Hematopoietic multipotent progenitor cell treated with erythropoietin and hydrocortisone succinate and interleukin-3 and kit ligand, for 6 days (in vitro differentiated cells): ENCODE measurements at regions not wholly inside any gene's neighbourhood (a gene's known extent, or its start where the extent isn't known, plus 50 kb on each side); places are given as distances from the start of the nearest gene placed in this dataset.

Experiments
- DNase-seq: peaks from one replicate; pipeline ENCODE4 v3.0.0-alpha.2; 2015

GRCh38 chr7:53988376-53988775 lies 553.8 kb upstream of the VSTM2A start:
- no peak for DNase-seq

- no peak for DNase-seq
Observed at GRCh38 chr7:53993224-53993623, 549.0 kb upstream of the VSTM2A start.

- DNase-seq: no peak
Observed at GRCh38 chr7:53996876-53997275, 545.3 kb upstream of the VSTM2A start.

- DNase-seq: no peak
Observed at GRCh38 chr7:54014765-54015164, 527.4 kb upstream of the VSTM2A start.

- DNase-seq: no peak
Observed at GRCh38 chr7:54015251-54015650, 526.9 kb upstream of the VSTM2A start.

GRCh38 chr7:54037873-54038272 lies 504.3 kb upstream of the VSTM2A start:
- DNase-seq: no peak

GRCh38 chr7:54060643-54061042 lies 481.5 kb upstream of the VSTM2A start:
- no peak for DNase-seq

- DNase-seq: no peak
Observed at GRCh38 chr7:54066643-54067042, 475.5 kb upstream of the VSTM2A start.

GRCh38 chr7:54069843-54070242 lies 472.3 kb upstream of the VSTM2A start:
- no peak for DNase-seq

GRCh38 chr7:54072710-54073109 lies 469.5 kb upstream of the VSTM2A start:
- no peak for DNase-seq

- no peak for DNase-seq
Observed at GRCh38 chr7:54076616-54077015, 465.6 kb upstream of the VSTM2A start.

- no peak for DNase-seq
Observed at GRCh38 chr7:54080525-54080924, 461.6 kb upstream of the VSTM2A start.

- no peak for DNase-seq
Observed at GRCh38 chr7:54080971-54081370, 461.2 kb upstream of the VSTM2A start.

GRCh38 chr7:54084340-54084739 lies 457.8 kb upstream of the VSTM2A start:
- no peak for DNase-seq

- DNase-seq: no peak
Observed at GRCh38 chr7:54090652-54091213, 451.4 kb upstream of the VSTM2A start.

- no peak for DNase-seq
Observed at GRCh38 chr7:54091322-54091721, 450.9 kb upstream of the VSTM2A start.

- DNase-seq: no peak
Observed at GRCh38 chr7:54097886-54098285, 444.3 kb upstream of the VSTM2A start.

- no peak for DNase-seq
Observed at GRCh38 chr7:54109501-54109900, 432.7 kb upstream of the VSTM2A start.

- DNase-seq: no peak
Observed at GRCh38 chr7:54111814-54112511, 430.2 kb upstream of the VSTM2A start.

- DNase-seq: no peak
Observed at GRCh38 chr7:54112567-54112966, 429.6 kb upstream of the VSTM2A start.

GRCh38 chr7:54115028-54115763 lies 427.0 kb upstream of the VSTM2A start:
- no peak for DNase-seq

- DNase-seq: no peak
Observed at GRCh38 chr7:54116956-54117355, 425.2 kb upstream of the VSTM2A start.

GRCh38 chr7:54129035-54129434 lies 413.1 kb upstream of the VSTM2A start:
- DNase-seq: no peak

GRCh38 chr7:54141576-54141975 lies 400.6 kb upstream of the VSTM2A start:
- DNase-seq: no peak
